AML-193 (cell line): ENCODE measurements at regions not wholly inside any gene's neighbourhood (a gene's known extent, or its start where the extent isn't known, plus 50 kb on each side); places are given as distances from the start of the nearest gene placed in this dataset.
A peak's percentile ranks its signal among the peaks of the same experiment; 100 is the strongest.
"Not testable (repeated sequence)": the region's sequence is repeated elsewhere in the genome, so short reads cannot be mapped to it uniquely, and the experiment has no call there.

Source experiments
- DNase-seq, 2 experiments: peaks; one replicate each; lab custom pipeline; 2025; lab: John Stamatoyannopoulos, UW

GRCh38 chr4:31750581-31750980, 1030.4 kb downstream of the PCDH7 start:
- DNase-seq, result not testable (repeated sequence)

- DNase-seq, result no peak
Observed at GRCh38 chr4:31755751-31756150, 1035.6 kb downstream of the PCDH7 start.

- no peak for DNase-seq
Observed at GRCh38 chr4:31768756-31769155, 1048.6 kb downstream of the PCDH7 start.

- no peak for DNase-seq
Observed at GRCh38 chr4:31783311-31783710, 1063.1 kb downstream of the PCDH7 start.

DNA sequence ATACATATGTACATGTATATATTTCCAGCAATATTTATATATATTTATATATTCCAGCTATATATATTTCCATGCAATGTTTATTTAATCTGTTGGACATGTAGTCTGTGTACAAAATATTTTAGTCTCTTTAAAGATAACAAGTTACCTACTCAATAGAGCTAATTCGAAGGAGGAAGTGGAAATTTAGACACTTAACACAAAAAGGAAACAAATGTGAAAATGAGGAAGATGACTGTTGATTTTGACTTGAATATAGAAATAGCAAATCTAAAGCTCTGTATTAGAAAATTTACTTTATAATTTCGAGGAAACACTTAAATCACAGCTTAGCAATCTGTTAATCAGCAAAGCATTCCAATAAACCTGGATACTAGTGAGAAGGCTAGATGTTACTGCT, 1064.4 kb downstream of the PCDH7 start:
- peak; percentile 54 to 73 for DNase-seq

DNA sequence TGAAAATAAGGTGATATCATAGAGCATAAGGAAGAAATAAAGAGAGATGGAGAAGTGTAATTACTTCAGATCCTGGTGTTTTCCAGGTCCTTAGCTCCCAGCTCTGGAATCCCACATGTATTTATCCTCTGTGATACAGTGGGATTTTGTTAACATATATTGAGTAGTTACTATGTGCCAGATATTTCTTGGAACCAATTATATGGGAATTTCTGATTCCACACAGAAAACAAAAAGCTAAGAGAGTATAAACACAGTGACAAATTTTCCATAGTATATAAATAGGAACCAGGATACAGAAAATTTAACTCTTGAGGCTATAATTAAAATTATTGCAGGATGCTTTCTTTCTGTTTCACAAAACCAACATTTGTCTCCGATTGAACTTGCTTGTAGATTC, 1067.5 kb downstream of the PCDH7 start:
- DNase-seq, result no peak

- DNase-seq, result no peak
Observed at GRCh38 chr4:31788676-31789075, 1068.5 kb downstream of the PCDH7 start.

DNA sequence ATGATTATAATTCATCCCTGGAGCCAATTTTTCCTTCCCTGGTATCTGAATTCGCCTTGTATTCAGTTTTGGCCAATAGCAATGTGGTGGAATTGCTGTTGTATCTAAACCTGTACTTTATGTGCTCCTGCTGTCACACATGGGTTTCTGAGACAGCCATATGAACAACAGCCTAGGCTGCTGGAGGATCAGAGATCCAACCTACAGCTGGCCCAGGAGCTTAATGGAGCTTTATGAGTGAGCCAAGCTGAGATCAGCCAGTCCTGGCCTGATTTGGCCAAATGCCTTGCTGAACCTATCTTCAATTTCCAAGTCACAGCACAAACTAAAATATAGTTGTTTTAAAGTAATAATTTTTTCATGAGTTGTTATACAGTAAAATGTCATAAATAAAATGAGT, 1071.5 kb downstream of the PCDH7 start:
- DNase-seq, result no peak

- DNase-seq, result no peak
Observed at GRCh38 chr4:31793907-31794306, 1073.7 kb downstream of the PCDH7 start.

DNA sequence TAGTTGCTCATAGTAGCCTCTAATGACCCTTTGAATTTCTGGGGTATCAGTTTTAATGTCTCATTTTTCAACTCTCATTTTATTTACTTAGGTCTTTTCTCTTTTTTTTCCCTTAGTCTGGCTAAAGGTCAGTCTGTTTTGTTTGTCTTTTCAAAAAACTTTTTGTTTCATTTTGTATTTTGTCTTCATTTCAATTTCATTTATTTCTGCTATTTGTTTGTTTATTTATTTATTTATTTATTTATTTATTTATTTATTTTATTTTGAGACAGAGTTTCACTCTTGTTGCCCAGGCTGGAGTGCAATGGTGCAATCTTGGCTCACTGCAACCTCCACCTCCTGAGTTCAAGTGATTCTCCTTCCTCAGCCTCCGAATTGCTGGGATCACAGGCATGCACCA, 1076.9 kb downstream of the PCDH7 start:
- DNase-seq, result not testable (repeated sequence)

DNA sequence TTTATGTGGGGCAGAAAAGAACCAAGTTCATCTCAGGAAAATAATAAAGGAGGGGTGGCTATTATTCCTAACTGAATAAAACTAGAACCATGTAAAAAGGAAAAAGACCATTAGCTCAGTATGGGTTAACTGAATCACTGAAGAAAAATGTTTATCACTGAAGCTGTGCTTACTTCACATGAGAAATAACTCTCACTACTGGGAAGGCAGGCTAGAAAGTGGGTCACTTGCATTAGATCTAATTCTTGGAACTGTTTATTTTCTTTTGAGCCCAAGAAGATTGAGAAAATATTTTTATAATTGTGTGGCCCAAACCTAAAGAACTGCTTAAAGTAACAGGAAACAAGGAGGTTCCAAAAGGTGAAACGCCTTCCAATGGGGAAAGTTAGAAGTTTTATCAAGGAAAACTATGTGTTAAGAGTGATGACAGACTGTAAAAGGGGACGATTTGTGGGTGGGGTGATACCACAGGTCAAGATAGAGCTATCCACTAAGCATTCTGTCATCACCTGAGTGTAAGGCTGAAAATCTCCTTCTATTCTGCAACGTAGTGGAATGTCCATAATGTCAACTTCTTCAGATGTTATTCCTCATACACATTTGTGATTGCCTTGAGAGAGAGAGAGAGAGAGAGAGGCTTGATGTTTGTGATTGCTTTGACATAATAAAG, 1083.5 kb downstream of the PCDH7 start:
- DNase-seq, result no peak

DNA sequence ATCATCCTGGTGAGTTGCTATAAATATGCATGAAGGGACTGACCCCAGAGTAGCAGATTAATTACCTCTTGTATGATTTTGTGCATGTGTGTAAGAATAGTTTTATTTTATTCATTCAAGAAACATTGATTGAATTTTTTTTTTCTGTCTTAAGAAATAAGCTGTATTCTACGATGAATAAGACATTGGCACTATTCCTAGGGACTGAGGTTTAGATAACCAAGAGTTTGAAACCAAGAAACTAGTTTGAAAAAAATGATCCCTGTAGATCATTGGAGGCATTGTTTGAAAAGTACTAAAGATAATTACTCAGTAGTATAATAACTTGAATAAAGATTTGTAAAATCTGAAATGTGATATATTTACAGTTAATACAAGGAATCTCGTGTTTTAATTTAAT, 1086.9 kb downstream of the PCDH7 start:
- DNase-seq, result no peak

GRCh38 chr4:31844350-31844749, 1124.2 kb downstream of the PCDH7 start:
- DNase-seq, result no peak

GRCh38 chr4:31851946-31852345, 1131.8 kb downstream of the PCDH7 start:
- no peak for DNase-seq

DNA sequence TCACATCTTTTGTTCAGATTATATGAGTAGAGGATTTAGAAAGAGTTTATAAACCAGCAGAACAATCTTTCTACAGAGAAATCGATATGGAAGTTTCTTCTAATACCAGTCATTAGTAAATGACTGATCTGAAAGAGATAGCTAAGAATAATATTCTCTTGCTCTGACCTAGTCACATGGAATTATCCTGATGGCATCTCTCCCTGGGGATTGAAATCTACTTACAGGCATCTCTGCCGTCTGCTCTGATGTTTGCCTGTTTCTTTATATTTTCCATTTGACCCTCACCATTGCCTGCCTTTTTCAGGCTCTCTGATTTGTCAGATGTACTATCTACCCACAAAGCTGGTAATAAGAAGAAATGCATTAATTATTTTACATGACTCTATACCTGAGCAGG, 1157.3 kb downstream of the PCDH7 start:
- DNase-seq, result no peak

- DNase-seq, result not testable (repeated sequence)
Observed at GRCh38 chr4:31880837-31881236, 1160.7 kb downstream of the PCDH7 start.

DNA sequence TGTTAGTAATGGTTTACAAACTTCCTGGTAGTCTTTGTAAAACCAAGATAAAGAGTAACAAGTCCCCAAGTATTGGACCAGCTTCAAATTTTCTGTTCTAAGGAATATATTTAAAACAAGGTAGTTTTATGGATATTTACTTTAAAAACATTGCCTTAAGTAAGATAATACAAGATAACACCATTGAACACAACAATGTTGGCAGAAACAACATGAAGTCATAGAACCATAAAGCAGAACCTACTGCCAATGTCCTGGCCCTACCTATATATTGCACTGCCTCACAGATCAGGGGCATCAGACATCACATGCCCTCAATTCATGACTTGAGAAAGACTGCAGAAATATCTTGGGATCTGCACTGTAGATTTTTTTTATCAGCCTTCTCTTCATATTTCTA, 1176.2 kb downstream of the PCDH7 start:
- DNase-seq, result no peak

- DNase-seq, result no peak
Observed at GRCh38 chr4:31905363-31905762, 1185.2 kb downstream of the PCDH7 start.

GRCh38 chr4:31908261-31908660, 1188.1 kb downstream of the PCDH7 start:
- DNase-seq, result no peak

DNA sequence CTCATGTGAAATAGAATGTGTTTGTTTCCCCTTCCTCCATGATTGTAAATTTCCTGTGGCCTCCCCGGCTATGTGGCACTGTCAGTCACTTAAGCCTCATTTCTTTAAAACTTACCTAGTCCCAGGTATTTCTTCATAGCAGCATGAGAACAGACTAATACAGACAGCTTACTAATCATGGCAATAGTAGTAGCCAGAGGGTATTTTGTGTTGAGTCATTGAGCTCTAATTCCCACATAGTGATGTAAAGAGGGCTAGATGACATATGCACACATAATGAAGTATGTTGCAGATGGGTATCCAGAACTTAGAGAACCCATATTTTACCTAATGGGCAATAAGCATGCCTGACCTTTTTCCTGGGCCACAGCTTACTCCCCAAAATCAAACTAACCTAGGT, 1197.2 kb downstream of the PCDH7 start:
- no peak for DNase-seq

DNA sequence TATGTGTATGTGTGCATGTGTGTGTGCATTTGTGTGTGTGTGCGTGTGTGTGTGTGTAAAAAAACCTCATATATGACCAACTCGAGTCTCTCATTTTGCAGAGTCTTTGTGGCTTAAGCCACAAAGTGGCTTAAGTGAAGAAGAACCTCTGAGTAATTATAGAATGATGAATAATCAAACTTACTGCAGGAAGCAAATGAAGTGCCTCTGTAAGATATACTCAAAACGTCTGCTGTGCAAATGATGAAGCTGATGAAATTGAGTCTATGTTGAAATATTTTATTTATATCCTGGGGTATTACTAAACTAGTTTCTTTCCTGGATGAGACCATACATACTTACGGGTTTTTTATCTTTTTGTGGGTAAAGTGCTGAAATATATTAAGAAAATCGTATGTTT, 1198.7 kb downstream of the PCDH7 start:
- DNase-seq, result peak; percentile 79 to 82

GRCh38 chr4:31923634-31924033, 1203.5 kb downstream of the PCDH7 start:
- DNase-seq, result peak in 1 of 2 experiments; percentile 2

DNA sequence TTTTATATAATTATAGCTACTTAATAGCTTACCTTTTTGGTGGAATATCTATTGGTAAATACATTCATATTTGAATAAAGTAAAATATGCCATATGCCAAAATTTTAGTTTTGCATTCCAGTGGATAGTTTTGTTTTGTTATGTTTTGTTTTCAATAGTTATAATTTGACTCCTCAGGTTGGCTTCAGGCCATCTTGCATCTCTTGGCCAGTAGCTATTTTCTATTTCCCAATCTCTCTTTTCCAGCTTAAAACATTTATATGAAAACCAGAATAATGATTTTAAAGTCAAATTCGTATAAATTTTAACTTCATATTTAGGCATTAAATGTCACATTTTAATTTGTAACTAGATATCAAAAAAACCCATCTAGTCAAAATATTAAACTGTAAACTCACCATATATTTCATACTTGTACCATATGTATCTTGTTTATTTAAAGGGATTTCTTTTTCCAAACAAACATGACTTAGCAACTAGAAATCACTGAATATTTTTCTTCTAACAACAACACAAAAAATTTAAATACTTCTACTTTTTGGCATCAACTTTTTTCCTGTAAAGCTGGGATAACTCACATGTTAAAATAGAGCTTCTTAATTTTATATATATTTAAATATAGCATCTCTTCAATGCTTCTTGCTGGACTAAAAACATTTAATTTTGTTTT, 1209.6 kb downstream of the PCDH7 start:
- DNase-seq, result no peak

DNA sequence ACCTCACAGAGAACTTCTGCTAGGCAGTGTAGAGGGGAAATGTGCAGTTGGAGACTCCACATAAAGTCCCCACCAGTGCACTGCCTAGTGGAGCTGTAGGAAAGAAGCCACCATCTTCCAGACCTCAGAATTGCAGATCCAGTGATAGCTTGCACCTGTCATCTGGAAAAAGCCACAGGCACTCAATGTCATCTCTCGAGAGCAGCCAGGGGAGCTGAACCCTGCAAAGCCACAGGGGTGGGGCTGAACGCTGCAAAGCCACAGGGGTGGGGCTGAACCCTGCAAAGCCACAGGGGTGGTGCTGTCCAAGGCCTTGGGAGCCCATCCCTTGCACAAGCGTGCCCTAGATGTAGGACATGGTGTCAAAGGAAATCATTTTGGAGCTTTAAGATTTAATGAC, 1226.3 kb downstream of the PCDH7 start:
- DNase-seq, result no peak
